Rectal smooth muscle tissue (tissue), 1 donor: ENCODE measurements at regions not wholly inside any gene's neighbourhood (a gene's known extent, or its start where the extent isn't known, plus 50 kb on each side); places are given as distances from the start of the nearest gene placed in this dataset.

Source experiments
- H3K27ac ChIP-seq: one replicate; pipeline ENCODE4 v1.7.0; 2013; ENCODE audit warnings: low read depth, low read length, inconsistent platforms
- H3K27me3 ChIP-seq: one replicate; pipeline ENCODE4 v1.7.0; 2013; ENCODE audit warnings: low read length; ENCODE audit not compliant: control insufficient read depth, insufficient read depth
- H3K36me3 ChIP-seq: one replicate; pipeline ENCODE4 v1.7.0; 2013; ENCODE audit warnings: low read length; ENCODE audit not compliant: control insufficient read depth, insufficient read depth
- H3K4me1 ChIP-seq: one replicate; pipeline ENCODE4 v1.7.0; 2013; ENCODE audit warnings: low read length; ENCODE audit not compliant: control insufficient read depth, insufficient read depth
- H3K4me3 ChIP-seq: one replicate; pipeline ENCODE4 v1.7.0; 2013; ENCODE audit warnings: low read length
- H3K9ac ChIP-seq: one replicate; pipeline ENCODE4 v1.7.0; 2013; ENCODE audit warnings: low read length

DNA sequence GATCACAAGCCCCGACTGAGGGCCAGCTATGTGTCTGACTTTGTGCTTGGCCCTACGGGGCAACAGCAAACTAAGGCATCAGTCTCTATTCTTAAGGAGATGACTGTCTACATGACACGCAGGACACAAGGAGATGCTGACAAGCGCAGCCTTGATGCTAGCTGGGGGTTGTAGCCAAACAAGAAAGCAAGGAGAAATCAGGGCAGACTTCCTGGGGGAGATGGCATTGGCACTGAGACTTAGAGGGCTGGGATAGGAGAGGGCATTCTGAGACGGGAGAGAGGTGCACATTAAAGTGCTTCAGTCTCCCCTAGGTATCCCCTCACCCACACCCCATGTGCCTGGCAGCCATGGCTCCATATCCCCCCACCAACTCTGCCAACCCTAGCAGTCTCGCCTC is 210.8 kb upstream of the POU3F1 start:
- Histone ChIP-seq H3K27me3 (no peaks in the 10 kb centered on the region), H3K36me3 (no peaks in the 10 kb centered on the region), H3K4me1 (no peaks in the 10 kb centered on the region), H3K9ac (no peak overlapping the region), H3K27ac (no peak overlapping the region), H3K4me3 (no peak overlapping the region)

- Histone ChIP-seq H3K9ac (no peak overlapping the region), H3K27me3 (no peaks in the 10 kb centered on the region), H3K27ac (no peak overlapping the region), H3K4me1 (no peaks in the 10 kb centered on the region), H3K36me3 (no peaks in the 10 kb centered on the region), H3K4me3 (no peak overlapping the region)
These were observed 209.5 kb upstream of the POU3F1 start for GRCh38 chr1:38256072-38256471.

DNA sequence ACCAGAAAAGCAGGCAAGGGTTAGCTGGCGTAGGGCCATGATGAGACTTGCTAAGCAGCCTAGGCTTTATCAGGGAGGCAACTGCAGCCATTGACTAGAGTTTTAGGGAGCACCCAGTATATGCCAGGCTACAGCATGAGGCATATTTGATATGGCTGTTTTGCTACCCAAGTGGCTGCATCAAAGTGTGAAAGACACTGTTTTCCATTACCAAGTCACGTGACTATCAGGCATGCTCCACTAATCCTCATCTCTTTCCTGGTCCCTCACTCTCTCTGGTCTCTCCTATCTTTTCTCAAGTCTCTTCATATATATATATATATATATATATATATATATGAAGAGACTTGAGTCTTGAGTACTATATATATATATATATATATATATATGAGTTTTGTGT is 206.7 kb upstream of the POU3F1 start:
- H3K9ac ChIP-seq: no peak overlapping the region
- no peak overlapping the region for H3K4me3 ChIP-seq
- H3K27me3 ChIP-seq: no peaks in the 10 kb centered on the region
- no peaks in the 10 kb centered on the region for H3K36me3 ChIP-seq
- no peak overlapping the region for H3K27ac ChIP-seq
- H3K4me1 ChIP-seq: no peaks in the 10 kb centered on the region

DNA sequence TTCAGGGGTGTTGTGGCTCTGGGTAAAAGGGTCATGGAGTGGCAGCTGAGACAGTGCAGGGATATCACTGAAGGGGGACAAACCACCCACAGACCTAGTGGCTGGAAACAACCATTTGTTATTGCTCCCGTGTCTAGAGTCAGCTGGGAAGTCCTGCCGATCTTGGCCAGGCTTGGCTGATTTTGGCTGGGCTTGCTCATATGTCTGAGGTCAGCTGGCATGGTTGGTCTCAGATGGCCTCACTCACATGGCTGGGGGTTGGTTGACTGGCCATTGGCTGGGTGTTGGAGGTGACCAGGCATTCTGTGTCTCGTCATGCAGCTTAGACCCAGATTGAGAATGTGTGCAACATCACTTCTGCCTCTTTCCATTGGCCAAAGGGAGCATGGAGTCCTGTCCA is 203.8 kb upstream of the POU3F1 start:
- Histone ChIP-seq H3K36me3 (no peaks in the 10 kb centered on the region), H3K9ac (no peak overlapping the region), H3K27ac (no peak overlapping the region), H3K27me3 (no peaks in the 10 kb centered on the region), H3K4me1 (no peaks in the 10 kb centered on the region), H3K4me3 (no peak overlapping the region)

- Histone ChIP-seq H3K27ac (no peak overlapping the region), H3K4me3 (no peak overlapping the region), H3K4me1 (no peaks in the 10 kb centered on the region), H3K36me3 (no peaks in the 10 kb centered on the region), H3K27me3 (no peaks in the 10 kb centered on the region), H3K9ac (no peak overlapping the region)
These were observed 202.4 kb upstream of the POU3F1 start for GRCh38 chr1:38249001-38249400.

GRCh38 chr1:38246955-38247952 is 200.7 kb upstream of the POU3F1 start:
- Histone ChIP-seq H3K4me1 (no peaks in the 10 kb centered on the region), H3K27ac (no peak overlapping the region), H3K4me3 (no peak overlapping the region), H3K27me3 (no peaks in the 10 kb centered on the region), H3K36me3 (no peaks in the 10 kb centered on the region), H3K9ac (no peak overlapping the region)

GRCh38 chr1:38244218-38244845 is 197.7 kb upstream of the POU3F1 start:
- Histone ChIP-seq H3K27ac (no peak overlapping the region), H3K27me3 (no peaks in the 10 kb centered on the region), H3K9ac (no peak overlapping the region), H3K36me3 (no peaks in the 10 kb centered on the region), H3K4me1 (no peaks in the 10 kb centered on the region), H3K4me3 (no peak overlapping the region)

DNA sequence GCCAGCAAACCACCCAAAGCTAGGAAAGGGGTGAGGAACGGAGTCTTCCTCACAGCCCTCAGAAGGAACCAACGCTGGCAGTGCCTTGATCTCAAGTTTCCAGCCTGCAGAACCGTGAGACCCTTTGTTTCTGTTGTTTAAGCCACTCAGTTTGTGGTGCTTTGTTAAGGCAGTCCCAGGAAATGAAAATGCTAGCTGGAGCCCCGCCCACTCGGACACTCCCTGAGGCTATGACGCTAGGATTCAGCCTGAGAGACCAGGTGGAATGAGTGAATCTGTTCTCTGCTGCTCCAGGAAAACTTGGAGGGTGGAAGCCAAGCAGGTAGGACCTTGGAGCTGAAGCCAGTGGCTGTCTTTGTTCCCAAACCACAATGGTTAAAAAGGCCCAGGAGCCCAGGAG is 196.5 kb upstream of the POU3F1 start:
- H3K36me3 ChIP-seq: no peaks in the 10 kb centered on the region
- H3K27ac ChIP-seq: no peak overlapping the region
- H3K4me3 ChIP-seq: no peak overlapping the region
- H3K27me3 ChIP-seq: no peaks in the 10 kb centered on the region
- H3K4me1 ChIP-seq: no peaks in the 10 kb centered on the region
- H3K9ac ChIP-seq: no peak overlapping the region

DNA sequence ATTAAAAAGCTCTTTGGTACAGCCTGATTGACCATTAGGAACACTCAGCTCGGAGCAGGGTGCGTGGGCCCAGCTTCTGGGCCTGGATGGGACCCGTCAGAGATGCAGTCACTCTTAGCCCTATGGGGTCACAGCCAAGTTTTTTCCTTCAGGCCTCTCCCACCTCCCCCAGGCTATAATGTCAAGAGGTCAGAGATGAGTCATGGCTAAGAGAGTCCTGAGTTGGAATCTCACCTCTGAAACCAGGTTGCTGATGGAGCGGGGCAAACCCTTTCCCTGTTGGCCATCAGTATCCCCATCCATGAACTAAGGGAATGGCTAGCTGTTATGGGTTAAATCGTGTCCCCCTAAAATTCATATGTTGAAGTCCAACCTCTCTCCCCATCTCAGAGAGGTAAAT is 195.9 kb upstream of the POU3F1 start:
- Histone ChIP-seq H3K4me3 (no peak overlapping the region), H3K27me3 (no peaks in the 10 kb centered on the region), H3K4me1 (no peaks in the 10 kb centered on the region), H3K36me3 (no peaks in the 10 kb centered on the region), H3K9ac (no peak overlapping the region), H3K27ac (no peak overlapping the region)

DNA sequence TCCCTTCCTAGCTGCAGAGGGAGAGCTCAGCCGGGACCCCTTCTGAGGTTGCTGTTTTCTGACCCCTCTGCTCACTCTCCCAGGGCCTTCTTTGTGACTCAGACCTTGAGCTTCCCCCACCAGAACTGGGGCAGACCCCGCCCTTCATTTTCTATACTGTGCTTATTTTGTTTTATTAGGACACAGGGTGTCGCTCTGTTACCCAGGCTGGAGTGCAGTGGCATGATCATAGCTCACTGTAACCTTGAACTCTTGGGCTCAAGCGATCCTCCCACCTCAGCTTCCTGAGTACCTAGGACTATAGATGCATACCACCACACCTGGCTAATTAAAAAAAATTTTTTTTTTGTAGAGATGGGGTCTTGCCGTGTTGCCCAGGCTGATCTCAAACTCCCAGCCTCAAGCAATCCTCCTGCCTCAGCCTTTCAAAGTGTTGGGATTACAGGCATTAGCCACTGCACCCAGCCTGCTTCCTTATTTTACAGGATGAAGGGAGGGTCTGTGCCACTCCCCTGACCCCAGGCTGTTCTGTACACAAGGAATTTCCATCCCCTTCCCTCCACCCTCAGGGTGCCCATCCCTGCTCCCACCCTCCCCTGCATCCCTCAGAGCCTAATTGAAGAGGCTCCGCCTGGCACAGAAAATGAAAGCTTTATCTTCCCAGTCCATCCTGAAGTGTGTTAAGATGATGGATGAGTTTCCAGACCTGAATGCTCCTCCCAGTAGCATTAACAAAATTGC is 195.2 kb upstream of the POU3F1 start:
- Histone ChIP-seq H3K4me3 (no peak overlapping the region), H3K4me1 (no peaks in the 10 kb centered on the region), H3K27me3 (no peaks in the 10 kb centered on the region), H3K27ac (no peak overlapping the region), H3K36me3 (no peaks in the 10 kb centered on the region), H3K9ac (no peak overlapping the region)

- Histone ChIP-seq H3K27me3 (no peaks in the 10 kb centered on the region), H3K27ac (no peak overlapping the region), H3K36me3 (no peaks in the 10 kb centered on the region), H3K9ac (no peak overlapping the region), H3K4me3 (no peak overlapping the region), H3K4me1 (no peaks in the 10 kb centered on the region)
These were observed 194.0 kb upstream of the POU3F1 start for GRCh38 chr1:38240618-38241017.

- H3K4me3 ChIP-seq: no peak overlapping the region
- H3K27ac ChIP-seq: no peak overlapping the region
- H3K4me1 ChIP-seq: no peaks in the 10 kb centered on the region
- H3K9ac ChIP-seq: no peak overlapping the region
- no peaks in the 10 kb centered on the region for H3K36me3 ChIP-seq
- H3K27me3 ChIP-seq: no peaks in the 10 kb centered on the region
These were observed 192.8 kb upstream of the POU3F1 start for GRCh38 chr1:38239258-38239835.
